GM23248 (cell line): ENCODE measurements at regions not wholly inside any gene's neighbourhood (a gene's known extent, or its start where the extent isn't known, plus 50 kb on each side); places are given as distances from the start of the nearest gene placed in this dataset.

Experiments
- EZH2 ChIP-seq: fragments of 200-600 bp; sonication (generic); IDR thresholded peaks from 2 replicates; pipeline ENCODE4 v1.6.1; 2018; ENCODE audit warnings: antibody characterized with exemption, mild to moderate bottlenecking; ENCODE audit not compliant: insufficient read depth, poor library complexity, severe bottlenecking
- EZH2phosphoT487 ChIP-seq: fragments of 200-600 bp; sonication (generic); IDR thresholded peaks from 2 replicates; pipeline ENCODE4 v1.6.1; 2018; ENCODE audit warnings: antibody characterized with exemption, moderate library complexity, mild to moderate bottlenecking, low read depth; ENCODE audit not compliant: insufficient read depth

- no peak for TF ChIP-seq EZH2
- no peak for TF ChIP-seq EZH2phosphoT487
Measured at GRCh38 chr6:37566111-37566949, 66.6 kb upstream of the CCDC167 start.
